OCI-LY7 (cell line): ENCODE measurements at regions not wholly inside any gene's neighbourhood (a gene's known extent, or its start where the extent isn't known, plus 50 kb on each side); places are given as distances from the start of the nearest gene placed in this dataset.

ENCODE experiments used
- EZH2phosphoT487 ChIP-seq: fragments of 200-600 bp; sonication (generic); IDR thresholded peaks from 2 replicates; pipeline ENCODE4 v1.6.1; 2018; ENCODE audit warnings: low read depth, borderline replicate concordance, mild to moderate bottlenecking, mixed run types, antibody characterized with exemption, low read length, moderate library complexity, mixed read lengths
- TF ChIP-seq, protein P1 (sequence below): fragments of 200-600 bp; sonication (generic); conservative IDR thresholded peaks from 2 replicates; pipeline ENCODE4 v1.5.1; 2014; ENCODE audit warnings: mild to moderate bottlenecking, antibody characterized with exemption, low read length, moderate library complexity, mixed read lengths

DNA sequence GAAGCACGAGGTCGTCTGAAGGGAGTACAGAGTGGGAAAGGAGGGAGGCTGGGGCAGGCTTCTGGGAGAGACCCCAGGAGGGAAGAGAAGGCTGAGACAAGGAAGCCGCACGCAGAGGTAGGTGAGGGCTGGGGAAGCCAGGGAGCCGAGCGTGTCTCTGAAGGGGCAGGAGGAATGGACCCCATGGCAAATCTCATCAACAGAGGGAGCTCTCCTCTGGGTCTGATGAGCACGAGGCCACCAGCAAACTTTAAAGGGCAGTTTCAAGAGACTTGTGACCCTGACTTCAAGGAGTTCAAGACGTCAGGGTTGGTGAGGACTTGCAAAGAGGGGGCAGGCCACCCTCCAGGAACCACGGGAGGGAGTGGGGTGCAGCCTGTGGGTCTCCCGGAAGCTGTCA is 326.2 kb upstream of the IRX2 start:
- TF ChIP-seq, protein P1, sequence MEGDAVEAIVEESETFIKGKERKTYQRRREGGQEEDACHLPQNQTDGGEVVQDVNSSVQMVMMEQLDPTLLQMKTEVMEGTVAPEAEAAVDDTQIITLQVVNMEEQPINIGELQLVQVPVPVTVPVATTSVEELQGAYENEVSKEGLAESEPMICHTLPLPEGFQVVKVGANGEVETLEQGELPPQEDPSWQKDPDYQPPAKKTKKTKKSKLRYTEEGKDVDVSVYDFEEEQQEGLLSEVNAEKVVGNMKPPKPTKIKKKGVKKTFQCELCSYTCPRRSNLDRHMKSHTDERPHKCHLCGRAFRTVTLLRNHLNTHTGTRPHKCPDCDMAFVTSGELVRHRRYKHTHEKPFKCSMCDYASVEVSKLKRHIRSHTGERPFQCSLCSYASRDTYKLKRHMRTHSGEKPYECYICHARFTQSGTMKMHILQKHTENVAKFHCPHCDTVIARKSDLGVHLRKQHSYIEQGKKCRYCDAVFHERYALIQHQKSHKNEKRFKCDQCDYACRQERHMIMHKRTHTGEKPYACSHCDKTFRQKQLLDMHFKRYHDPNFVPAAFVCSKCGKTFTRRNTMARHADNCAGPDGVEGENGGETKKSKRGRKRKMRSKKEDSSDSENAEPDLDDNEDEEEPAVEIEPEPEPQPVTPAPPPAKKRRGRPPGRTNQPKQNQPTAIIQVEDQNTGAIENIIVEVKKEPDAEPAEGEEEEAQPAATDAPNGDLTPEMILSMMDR: no peak
- TF ChIP-seq EZH2phosphoT487: no peak
